ENCODE measurements at regions not wholly inside any gene's neighbourhood (a gene's known extent, or its start where the extent isn't known, plus 50 kb on each side); places are given as distances from the start of the nearest gene placed in this dataset.
"Not testable (repeated sequence)": the region's sequence is repeated elsewhere in the genome, so short reads cannot be mapped to it uniquely, and the experiment has no call there.

DNA sequence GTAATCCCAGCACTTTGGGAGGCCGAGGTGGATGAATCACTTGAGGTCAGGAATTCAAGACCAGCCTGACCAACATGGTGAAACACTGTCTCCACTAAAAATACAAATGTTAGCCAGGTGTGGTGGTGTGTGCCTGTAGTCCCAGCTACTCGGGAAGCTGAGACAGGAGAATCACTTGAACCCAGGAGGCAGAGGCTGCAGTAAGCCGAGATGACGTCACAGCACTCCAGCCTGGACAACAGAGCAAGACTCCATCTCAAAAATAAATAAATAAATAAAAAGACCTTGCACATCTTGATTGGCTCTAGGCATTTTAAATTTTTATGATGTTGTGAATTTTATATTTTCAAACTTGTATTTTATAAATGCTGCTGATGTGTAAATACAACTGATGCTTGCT is 141.7 kb downstream of the ARRDC3 start:
- H3K9me3 ChIP-seq (ENCODE audit: control insufficient read depth, low read length); H3K36me3 ChIP-seq (ENCODE audit: control insufficient read depth, insufficient read depth, low read length); H3K27ac ChIP-seq (ENCODE audit: low read depth, low read length, severe bottlenecking); H3K4me1 ChIP-seq (ENCODE audit: control insufficient read depth, insufficient read depth, low read length, poor library complexity, severe bottlenecking); H3K4me3 ChIP-seq (ENCODE audit: extremely low read depth, insufficient read depth, low read length, poor library complexity, severe bottlenecking): not testable (repeated sequence)
- WGBS, 2 experiments (ENCODE audit: insufficient coverage in 2 of 2), result 80 to 94% methylated on average over 1 to 2 of the region's 4 CpGs

DNA sequence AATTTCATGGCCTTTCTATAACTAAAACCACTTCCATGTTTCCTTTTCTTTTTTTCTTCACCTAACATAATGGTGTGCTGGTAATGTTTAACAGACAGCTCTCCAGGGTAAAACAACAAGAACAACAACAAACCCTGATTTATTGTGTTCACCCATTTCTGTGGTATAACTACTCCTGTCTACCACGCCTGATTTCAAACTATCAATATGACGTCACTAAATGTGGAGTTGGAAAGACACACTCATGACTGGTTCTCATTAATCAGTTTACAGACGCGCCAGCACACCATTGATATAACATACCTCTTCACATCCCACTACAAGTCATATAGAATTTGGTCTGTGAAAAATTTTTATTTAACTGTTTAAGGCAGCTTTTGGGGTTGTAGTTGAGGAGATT is 142.9 kb downstream of the ARRDC3 start:
- H3K4me3 ChIP-seq (ENCODE audit: extremely low read depth, insufficient read depth, low read length, poor library complexity, severe bottlenecking), result no peak overlapping the region
- H3K27ac ChIP-seq (ENCODE audit: low read depth, low read length, severe bottlenecking), result no peak overlapping the region
- no peaks in the 10 kb centered on the region for H3K4me1 ChIP-seq (ENCODE audit: control insufficient read depth, insufficient read depth, low read length, poor library complexity, severe bottlenecking)
- no peaks in the 10 kb centered on the region for H3K36me3 ChIP-seq (ENCODE audit: control insufficient read depth, insufficient read depth, low read length)
- 96% methylated on average over 2 of the region's 4 CpGs; no CpG with 5 or more reads in 1 of the 2 experiments for WGBS, 2 experiments (ENCODE audit: insufficient coverage in 2 of 2)
- H3K9me3 ChIP-seq (ENCODE audit: control insufficient read depth, low read length), result peaks cover 5% of the 10 kb centered on the region

DNA sequence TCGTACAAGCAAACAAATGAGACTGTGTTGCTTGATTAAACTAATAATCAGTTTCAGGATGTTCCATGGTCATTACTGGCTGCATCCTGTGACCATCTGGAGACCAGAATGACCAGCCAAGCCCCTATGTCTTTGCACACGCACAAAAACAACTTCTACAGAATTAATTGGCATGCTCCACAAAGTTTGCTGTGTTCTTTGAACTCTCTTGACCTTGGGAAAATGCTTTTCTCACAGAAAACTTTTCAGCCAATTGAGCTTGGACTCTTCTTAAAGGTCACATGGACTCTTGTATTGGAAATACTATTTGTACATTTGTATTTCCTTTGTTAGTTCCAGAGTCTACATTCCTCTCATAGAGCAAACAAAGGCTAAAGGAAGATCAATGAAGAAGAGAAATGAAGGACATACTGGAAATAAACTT is 147.8 kb downstream of the ARRDC3 start:
- no peaks in the 10 kb centered on the region for H3K36me3 ChIP-seq (ENCODE audit: control insufficient read depth, insufficient read depth, low read length)
- H3K27ac ChIP-seq (ENCODE audit: low read depth, low read length, severe bottlenecking), result no peak overlapping the region
- H3K9me3 ChIP-seq (ENCODE audit: control insufficient read depth, low read length), result no peaks in the 10 kb centered on the region
- H3K4me3 ChIP-seq (ENCODE audit: extremely low read depth, insufficient read depth, low read length, poor library complexity, severe bottlenecking), result no peak overlapping the region
- no peaks in the 10 kb centered on the region for H3K4me1 ChIP-seq (ENCODE audit: control insufficient read depth, insufficient read depth, low read length, poor library complexity, severe bottlenecking)
- WGBS, 2 experiments (ENCODE audit: insufficient coverage in 2 of 2), result 94 to 100% methylated on average over 2 of the region's 2 CpGs

DNA sequence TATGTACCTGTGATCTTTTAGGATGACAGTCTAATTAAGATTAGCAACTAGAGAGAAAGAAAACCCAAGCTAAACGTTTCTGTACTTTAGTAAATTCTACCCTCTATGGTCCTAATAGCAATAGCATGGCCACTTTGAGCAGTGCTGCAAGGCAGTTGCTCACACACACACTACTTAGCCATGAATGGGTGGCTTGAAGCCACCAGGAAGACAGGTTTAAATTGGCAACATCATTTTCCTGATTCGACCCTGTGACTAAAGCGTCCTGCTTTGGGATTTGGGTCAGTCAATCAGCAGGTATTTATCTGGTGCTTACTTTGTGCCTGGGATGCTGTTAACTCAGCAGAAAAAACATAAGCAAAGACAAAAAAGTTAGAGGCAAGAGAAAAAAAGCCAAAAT is 150.6 kb downstream of the ARRDC3 start:
- Histone ChIP-seq H3K9me3 (ENCODE audit: control insufficient read depth, low read length) (peaks cover 5% of the 10 kb centered on the region), H3K36me3 (ENCODE audit: control insufficient read depth, insufficient read depth, low read length) (no peaks in the 10 kb centered on the region), H3K4me3 (ENCODE audit: extremely low read depth, insufficient read depth, low read length, poor library complexity, severe bottlenecking) (no peak overlapping the region), H3K27ac (ENCODE audit: low read depth, low read length, severe bottlenecking) (no peak overlapping the region), H3K4me1 (ENCODE audit: control insufficient read depth, insufficient read depth, low read length, poor library complexity, severe bottlenecking) (no peaks in the 10 kb centered on the region)
- 83% methylated on average over 1 of the region's 3 CpGs; no CpG with 5 or more reads in 1 of the 2 experiments for WGBS, 2 experiments (ENCODE audit: insufficient coverage in 2 of 2)

DNA sequence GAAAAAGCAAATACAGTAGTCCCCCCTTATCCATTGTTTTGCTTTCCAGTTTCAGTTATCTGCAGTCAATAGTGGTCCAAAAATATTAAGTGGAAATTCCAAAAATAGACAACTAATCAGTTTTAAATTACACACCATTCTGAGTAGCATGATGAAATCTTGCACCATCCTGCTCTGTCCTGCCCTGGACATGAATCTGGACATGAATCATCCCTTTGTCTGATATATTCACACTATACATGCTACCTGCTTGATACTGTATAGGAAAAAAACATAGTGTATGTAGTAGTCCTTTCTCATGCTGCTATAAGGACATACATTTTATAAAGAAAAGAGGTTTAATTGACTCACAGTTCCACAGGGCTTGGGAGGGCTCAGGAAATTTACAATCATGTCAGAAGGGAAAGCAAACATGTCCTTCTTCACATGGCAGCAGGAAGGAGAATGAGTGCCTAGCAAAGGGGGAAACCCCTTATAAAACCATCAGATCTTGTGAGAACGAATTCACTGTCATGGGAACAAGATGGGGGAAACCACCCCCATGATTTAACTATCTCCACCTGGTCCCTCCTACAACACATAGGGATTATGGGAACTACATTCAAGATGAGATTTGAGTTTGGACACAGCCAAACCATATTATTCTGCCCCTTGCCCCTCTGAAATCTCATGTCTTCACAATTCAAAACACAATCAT is 153.9 kb downstream of the ARRDC3 start:
- H3K4me1 ChIP-seq (ENCODE audit: control insufficient read depth, insufficient read depth, low read length, poor library complexity, severe bottlenecking), result no peaks in the 10 kb centered on the region
- no CpG with 5 or more reads among the region's 1 CpG for WGBS, 2 experiments (ENCODE audit: insufficient coverage in 2 of 2)
- no peak overlapping the region for H3K27ac ChIP-seq (ENCODE audit: low read depth, low read length, severe bottlenecking)
- H3K4me3 ChIP-seq (ENCODE audit: extremely low read depth, insufficient read depth, low read length, poor library complexity, severe bottlenecking), result no peak overlapping the region
- peaks cover 5% of the 10 kb centered on the region for H3K9me3 ChIP-seq (ENCODE audit: control insufficient read depth, low read length)
- no peaks in the 10 kb centered on the region for H3K36me3 ChIP-seq (ENCODE audit: control insufficient read depth, insufficient read depth, low read length)

DNA sequence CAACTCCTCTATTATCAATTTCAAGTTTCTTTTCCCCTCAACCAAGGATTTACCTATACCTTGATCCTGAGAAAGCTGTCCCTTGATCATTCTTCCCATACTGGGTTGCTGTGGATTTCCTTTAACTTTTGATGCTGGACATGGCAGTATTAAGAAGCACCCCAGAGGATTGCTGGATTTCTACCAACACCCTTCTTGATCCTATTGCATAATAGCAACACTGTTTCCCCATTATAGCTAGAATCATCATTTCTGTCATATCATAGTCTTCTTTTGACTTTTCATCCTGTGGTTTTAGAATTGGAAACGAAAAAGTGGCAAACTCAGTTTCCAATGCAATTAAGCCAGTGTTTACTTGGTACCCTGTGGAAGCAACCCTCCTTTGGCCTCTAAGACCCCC is 154.9 kb downstream of the ARRDC3 start:
- 100% methylated on average over 1 of the region's 1 CpG; no CpG with 5 or more reads in 1 of the 2 experiments for WGBS, 2 experiments (ENCODE audit: insufficient coverage in 2 of 2)
- Histone ChIP-seq H3K4me1 (ENCODE audit: control insufficient read depth, insufficient read depth, low read length, poor library complexity, severe bottlenecking) (no peaks in the 10 kb centered on the region), H3K27ac (ENCODE audit: low read depth, low read length, severe bottlenecking) (no peak overlapping the region), H3K4me3 (ENCODE audit: extremely low read depth, insufficient read depth, low read length, poor library complexity, severe bottlenecking) (no peak overlapping the region), H3K36me3 (ENCODE audit: control insufficient read depth, insufficient read depth, low read length) (no peaks in the 10 kb centered on the region), H3K9me3 (ENCODE audit: control insufficient read depth, low read length) (peaks cover 5% of the 10 kb centered on the region)

DNA sequence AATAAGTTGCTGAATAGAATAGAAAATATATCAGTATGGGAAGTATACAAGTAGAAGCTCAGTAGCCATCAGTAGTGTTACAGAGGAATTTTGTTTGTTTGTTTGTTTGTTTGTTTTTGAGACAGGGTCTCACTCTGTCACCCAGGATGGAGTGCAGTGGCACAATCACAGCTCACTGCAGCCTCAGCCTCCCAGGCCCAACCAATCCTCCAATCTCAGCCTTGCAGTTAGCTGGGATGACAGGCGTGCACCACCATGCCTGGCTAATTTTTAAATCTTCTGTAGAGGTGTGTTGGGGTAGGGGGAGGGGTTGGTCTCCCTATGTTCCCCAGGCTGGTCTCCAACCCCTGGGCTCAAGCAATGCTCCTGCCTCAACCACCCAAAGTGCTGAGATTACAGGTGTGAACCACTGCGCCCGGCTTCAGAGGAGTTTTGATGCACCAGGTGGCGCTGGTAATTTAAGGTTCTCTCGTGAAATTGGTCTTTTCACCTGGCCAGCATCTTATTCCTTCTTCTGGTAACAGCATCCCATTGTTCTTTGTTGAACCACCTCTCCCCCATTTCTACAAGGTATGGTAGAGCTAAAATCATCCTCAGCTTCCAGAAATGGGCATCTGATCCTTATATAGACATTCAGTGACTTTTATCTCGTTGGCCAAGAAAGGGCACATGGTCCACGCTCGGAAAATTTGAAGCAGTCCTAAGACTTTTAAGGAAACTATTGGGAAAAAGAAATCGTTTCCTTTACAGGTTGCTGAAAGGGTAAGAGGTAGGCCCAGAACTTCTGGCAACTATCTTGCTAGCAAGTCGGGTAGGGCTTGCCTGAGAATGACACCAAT is 157.1 kb downstream of the ARRDC3 start:
- no peak overlapping the region for H3K27ac ChIP-seq (ENCODE audit: low read depth, low read length, severe bottlenecking)
- 70% methylated on average over 6 to 7 of the region's 10 CpGs for WGBS, 2 experiments (ENCODE audit: insufficient coverage in 2 of 2)
- no peaks in the 10 kb centered on the region for H3K36me3 ChIP-seq (ENCODE audit: control insufficient read depth, insufficient read depth, low read length)
- no peaks in the 10 kb centered on the region for H3K4me1 ChIP-seq (ENCODE audit: control insufficient read depth, insufficient read depth, low read length, poor library complexity, severe bottlenecking)
- no peak overlapping the region for H3K4me3 ChIP-seq (ENCODE audit: extremely low read depth, insufficient read depth, low read length, poor library complexity, severe bottlenecking)
- H3K9me3 ChIP-seq (ENCODE audit: control insufficient read depth, low read length), result peaks cover 5% of the 10 kb centered on the region

DNA sequence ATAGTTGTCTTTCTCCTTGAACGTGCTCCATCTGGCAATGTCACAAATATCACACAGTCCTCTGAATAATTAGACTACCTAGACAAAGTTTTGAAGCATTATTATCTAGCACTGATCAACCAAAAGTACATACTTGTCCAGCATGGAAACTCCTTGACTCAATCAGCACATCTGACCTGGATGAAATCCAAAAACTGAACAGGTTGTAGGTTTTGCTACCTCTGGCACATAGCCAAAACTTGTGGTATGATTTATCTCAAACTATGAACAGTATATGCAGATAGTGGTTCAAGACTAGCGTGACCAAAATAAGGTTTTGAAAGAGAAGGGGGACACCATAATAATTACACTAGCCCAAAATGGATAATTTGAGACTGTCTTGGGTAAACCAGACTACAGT is 158.1 kb downstream of the ARRDC3 start:
- Histone ChIP-seq H3K4me3 (ENCODE audit: extremely low read depth, insufficient read depth, low read length, poor library complexity, severe bottlenecking) (no peak overlapping the region), H3K9me3 (ENCODE audit: control insufficient read depth, low read length) (peaks cover 5% of the 10 kb centered on the region), H3K36me3 (ENCODE audit: control insufficient read depth, insufficient read depth, low read length) (no peaks in the 10 kb centered on the region), H3K4me1 (ENCODE audit: control insufficient read depth, insufficient read depth, low read length, poor library complexity, severe bottlenecking) (no peaks in the 10 kb centered on the region), H3K27ac (ENCODE audit: low read depth, low read length, severe bottlenecking) (no peak overlapping the region)
- WGBS, 2 experiments (ENCODE audit: insufficient coverage in 2 of 2), result no CpG with 5 or more reads among the region's 2 CpGs

DNA sequence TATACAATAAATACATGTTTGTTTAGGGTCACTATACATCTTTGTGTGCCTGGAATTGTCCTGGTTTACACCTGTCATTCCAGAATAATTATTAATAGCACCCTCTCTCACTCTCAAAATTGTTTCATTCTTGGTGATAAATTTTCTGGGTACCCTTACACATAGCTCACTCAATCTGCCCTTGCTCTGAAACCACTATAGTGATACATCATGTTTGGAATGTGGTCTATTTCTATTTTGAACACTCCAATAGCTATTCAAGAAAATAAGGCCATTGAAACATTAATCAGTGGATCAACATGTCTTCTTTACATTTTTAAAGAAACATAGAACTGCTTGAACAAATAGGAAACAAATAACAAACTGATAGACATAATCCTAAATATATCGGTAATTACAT is 158.7 kb downstream of the ARRDC3 start:
- Histone ChIP-seq H3K9me3 (ENCODE audit: control insufficient read depth, low read length) (peaks cover 4% of the 10 kb centered on the region), H3K27ac (ENCODE audit: low read depth, low read length, severe bottlenecking) (no peak overlapping the region), H3K4me1 (ENCODE audit: control insufficient read depth, insufficient read depth, low read length, poor library complexity, severe bottlenecking) (peaks cover 1% of the 10 kb centered on the region), H3K4me3 (ENCODE audit: extremely low read depth, insufficient read depth, low read length, poor library complexity, severe bottlenecking) (no peak overlapping the region), H3K36me3 (ENCODE audit: control insufficient read depth, insufficient read depth, low read length) (no peaks in the 10 kb centered on the region)
- no CpG with 5 or more reads among the region's 1 CpG for WGBS, 2 experiments (ENCODE audit: insufficient coverage in 2 of 2)

DNA sequence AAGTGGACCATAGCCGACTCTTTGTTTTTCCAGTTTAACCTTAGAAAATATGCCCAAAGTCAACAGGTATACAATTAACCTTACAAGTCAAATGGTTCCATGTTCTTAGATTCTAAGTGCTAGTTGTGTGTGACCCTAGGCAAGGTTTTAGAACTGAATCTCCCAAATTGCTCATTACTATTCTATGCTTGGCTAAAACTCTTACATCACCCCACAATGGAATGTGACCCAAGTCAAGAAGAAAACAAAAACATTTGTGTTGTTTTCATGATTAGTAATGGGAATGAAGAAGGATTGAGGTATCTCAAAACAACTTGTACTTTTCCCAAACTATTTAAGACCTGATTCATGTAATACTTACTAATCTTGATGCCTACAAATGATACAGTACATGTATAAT is 159.2 kb downstream of the ARRDC3 start:
- H3K4me1 ChIP-seq (ENCODE audit: control insufficient read depth, insufficient read depth, low read length, poor library complexity, severe bottlenecking), result peaks cover 7% of the 10 kb centered on the region
- no peaks in the 10 kb centered on the region for H3K9me3 ChIP-seq (ENCODE audit: control insufficient read depth, low read length)
- H3K27ac ChIP-seq (ENCODE audit: low read depth, low read length, severe bottlenecking), result no peak overlapping the region
- no peak overlapping the region for H3K4me3 ChIP-seq (ENCODE audit: extremely low read depth, insufficient read depth, low read length, poor library complexity, severe bottlenecking)
- H3K36me3 ChIP-seq (ENCODE audit: control insufficient read depth, insufficient read depth, low read length), result no peaks in the 10 kb centered on the region
- WGBS, 2 experiments (ENCODE audit: insufficient coverage in 2 of 2), result no CpG with 5 or more reads among the region's 1 CpG

DNA sequence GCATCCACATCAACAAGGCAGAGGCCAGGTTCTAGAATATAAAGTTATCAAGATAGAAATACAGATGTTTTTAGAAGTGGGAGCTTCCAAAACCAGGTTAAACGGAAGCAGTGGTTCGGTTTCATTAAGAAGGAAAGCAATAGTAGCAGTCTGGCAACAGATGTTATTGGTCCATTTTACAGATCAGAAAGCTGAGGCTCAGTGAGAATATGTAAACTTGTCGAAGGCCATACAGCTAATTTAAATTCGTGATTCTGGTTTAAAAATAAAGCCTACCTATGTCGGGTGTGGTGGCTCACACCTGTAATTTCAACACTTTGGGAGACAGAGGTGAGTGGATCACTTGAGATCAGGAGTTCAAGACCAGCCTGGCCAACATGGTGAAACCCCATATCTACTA is 160.6 kb downstream of the ARRDC3 start:
- H3K36me3 ChIP-seq (ENCODE audit: control insufficient read depth, insufficient read depth, low read length), result no peaks in the 10 kb centered on the region
- WGBS, 2 experiments (ENCODE audit: insufficient coverage in 2 of 2), result 94 to 96% methylated on average over 5 of the region's 5 CpGs

More for the DNA sequence above, 160.6 kb downstream of the ARRDC3 start:
- H3K4me3 ChIP-seq (ENCODE audit: extremely low read depth, insufficient read depth, low read length, poor library complexity, severe bottlenecking), result no peak overlapping the region
- H3K9me3 ChIP-seq (ENCODE audit: control insufficient read depth, low read length), result no peaks in the 10 kb centered on the region
- H3K4me1 ChIP-seq (ENCODE audit: control insufficient read depth, insufficient read depth, low read length, poor library complexity, severe bottlenecking), result peaks cover 9% of the 10 kb centered on the region
- no peak overlapping the region for H3K27ac ChIP-seq (ENCODE audit: low read depth, low read length, severe bottlenecking)

Measured in mesodermal cell (in vitro differentiated cells).